ENCODE measurements at regions not wholly inside any gene's neighbourhood (a gene's known extent, or its start where the extent isn't known, plus 50 kb on each side); places are given as distances from the start of the nearest gene placed in this dataset.

DNA sequence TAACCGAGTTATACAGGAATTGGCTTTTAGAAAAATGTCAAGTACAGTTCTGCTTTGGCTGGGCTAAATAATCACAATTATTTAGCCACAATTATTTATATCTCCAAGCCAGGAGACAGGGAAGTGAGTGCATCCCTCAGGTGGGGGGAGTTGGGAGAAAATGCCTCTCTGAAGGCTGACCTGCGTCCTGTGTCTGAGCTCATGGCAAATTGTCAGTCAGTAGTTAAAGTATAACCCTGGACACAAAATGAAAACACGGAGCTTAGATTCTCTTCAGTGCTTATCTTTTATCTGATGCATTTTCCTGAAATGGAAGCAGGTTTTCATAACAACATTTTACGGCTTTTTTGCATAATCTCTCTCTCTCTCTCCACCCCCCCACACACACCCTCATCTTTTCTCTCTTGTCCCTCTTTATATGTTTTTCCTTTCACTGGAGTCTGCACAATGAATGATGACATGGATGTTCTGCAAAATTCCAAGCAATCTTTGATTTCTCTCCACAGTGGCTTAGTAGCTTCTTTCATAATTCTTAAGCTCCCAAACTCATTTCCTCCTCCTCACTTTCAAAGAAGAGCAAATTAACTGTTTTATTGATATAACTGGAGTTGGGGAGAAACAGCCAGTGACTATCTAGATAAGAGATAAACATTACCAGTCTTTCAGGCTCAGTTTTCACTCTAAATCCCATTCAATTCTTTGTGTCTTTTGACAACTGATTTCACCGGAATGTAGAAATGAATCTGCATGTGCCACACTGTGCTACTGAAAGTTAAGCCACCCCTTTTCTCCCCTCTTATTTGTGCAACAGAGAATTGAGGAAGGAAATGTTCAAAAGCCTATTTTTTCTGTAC lies 521.4 kb upstream of the GHITM start:
- no peak overlapping the region for H3K27ac ChIP-seq
- H3K4me3 ChIP-seq: no peak overlapping the region
- H3K9me3 ChIP-seq: no peaks in the 10 kb centered on the region
- no peaks in the 10 kb centered on the region for H3K4me1 ChIP-seq
- no peak for DNase-seq (ENCODE audit: low spot score in 2 of 2)
- no peaks in the 10 kb centered on the region for H3K36me3 ChIP-seq
- H3K27me3 ChIP-seq: no peaks in the 10 kb centered on the region
- TF ChIP-seq, protein P1, sequence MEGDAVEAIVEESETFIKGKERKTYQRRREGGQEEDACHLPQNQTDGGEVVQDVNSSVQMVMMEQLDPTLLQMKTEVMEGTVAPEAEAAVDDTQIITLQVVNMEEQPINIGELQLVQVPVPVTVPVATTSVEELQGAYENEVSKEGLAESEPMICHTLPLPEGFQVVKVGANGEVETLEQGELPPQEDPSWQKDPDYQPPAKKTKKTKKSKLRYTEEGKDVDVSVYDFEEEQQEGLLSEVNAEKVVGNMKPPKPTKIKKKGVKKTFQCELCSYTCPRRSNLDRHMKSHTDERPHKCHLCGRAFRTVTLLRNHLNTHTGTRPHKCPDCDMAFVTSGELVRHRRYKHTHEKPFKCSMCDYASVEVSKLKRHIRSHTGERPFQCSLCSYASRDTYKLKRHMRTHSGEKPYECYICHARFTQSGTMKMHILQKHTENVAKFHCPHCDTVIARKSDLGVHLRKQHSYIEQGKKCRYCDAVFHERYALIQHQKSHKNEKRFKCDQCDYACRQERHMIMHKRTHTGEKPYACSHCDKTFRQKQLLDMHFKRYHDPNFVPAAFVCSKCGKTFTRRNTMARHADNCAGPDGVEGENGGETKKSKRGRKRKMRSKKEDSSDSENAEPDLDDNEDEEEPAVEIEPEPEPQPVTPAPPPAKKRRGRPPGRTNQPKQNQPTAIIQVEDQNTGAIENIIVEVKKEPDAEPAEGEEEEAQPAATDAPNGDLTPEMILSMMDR (IDR thresholded peaks at IDR 0.05): no peak
- intact Hi-C loops (cut with DNase I): no loop called here

DNA sequence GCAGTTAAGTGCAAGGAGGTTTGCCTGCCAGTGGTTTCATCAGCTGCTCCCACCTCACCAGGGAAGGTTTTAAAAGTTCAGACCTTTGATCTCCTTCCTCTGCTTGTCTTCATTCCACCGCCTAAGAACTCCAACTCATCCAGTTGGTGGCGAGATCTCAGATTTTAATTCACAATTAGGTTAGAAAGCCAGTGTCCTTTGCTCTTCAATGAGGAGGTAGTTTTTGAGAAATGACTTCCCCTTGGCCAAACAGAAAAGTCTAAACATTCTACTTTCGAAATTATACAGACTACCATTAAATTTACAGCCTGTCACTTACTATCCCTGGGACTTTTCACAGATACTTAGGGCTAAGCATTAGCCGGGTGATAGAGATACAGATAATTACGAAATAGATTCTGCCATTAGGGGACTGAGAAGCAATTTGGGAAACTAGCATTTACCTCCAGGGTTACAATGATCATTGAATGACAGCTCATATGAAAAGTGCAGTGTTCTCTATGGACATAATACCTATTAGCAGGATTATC lies 513.4 kb upstream of the GHITM start:
- no peaks in the 10 kb centered on the region for H3K9me3 ChIP-seq
- no peaks in the 10 kb centered on the region for H3K4me1 ChIP-seq
- intact Hi-C loops (cut with DNase I): no loop called here
- no peak for DNase-seq (ENCODE audit: low spot score in 2 of 2)
- no peaks in the 10 kb centered on the region for H3K36me3 ChIP-seq
- H3K27ac ChIP-seq: no peak overlapping the region
- H3K4me3 ChIP-seq: no peak overlapping the region
- no peaks in the 10 kb centered on the region for H3K27me3 ChIP-seq
- TF ChIP-seq, protein P1 (IDR thresholded peaks at IDR 0.05): no peak

DNA sequence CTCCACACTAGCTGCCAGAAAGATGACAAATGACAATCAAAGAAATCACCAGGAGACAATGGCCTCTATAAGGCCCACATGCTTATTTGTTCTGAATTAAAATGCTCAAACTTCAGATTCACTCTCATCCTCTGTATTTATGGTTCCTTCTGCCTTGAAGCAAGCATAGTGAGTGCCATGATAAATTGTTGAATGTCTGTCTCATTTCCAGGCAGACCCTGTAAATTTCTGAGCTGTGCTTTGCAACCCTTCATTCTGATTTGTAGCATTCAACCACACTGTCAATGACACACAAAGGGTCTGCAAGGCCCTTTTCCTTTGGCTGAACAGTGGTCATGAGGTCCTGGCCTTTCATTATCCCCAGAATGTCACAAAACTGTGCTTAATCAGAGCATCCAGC lies 506.6 kb upstream of the GHITM start:
- Histone ChIP-seq H3K27me3 (no peaks in the 10 kb centered on the region), H3K4me3 (no peak overlapping the region), H3K36me3 (no peaks in the 10 kb centered on the region), H3K9me3 (no peaks in the 10 kb centered on the region), H3K27ac (no peak overlapping the region), H3K4me1 (no peaks in the 10 kb centered on the region)
- no peak for DNase-seq (ENCODE audit: low spot score in 2 of 2)
- TF ChIP-seq, protein P1 (IDR thresholded peaks at IDR 0.05): no peak
- intact Hi-C loops (cut with DNase I): no loop called here

DNA sequence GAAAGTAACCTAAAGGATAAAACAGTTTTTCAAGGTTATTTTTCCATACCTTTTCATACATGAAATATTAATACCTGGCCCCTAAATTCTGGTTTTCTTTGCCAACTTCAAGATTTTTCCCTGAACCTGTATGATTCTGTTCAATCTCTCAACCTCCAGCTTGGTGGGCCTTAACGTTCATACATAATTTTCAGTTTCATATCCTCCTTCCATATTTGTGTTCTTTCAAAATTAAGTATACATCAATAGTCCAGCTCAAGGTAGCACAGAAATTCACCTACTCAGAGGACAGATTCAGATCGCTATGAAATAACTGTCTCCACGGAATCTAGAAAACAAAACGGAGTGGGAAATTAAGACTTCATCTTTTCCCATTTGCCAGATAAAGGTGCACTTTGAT lies 505.8 kb upstream of the GHITM start:
- TF ChIP-seq, protein P1 (IDR thresholded peaks at IDR 0.05): no peak
- intact Hi-C loops (cut with DNase I): no loop called here
- Histone ChIP-seq H3K4me3 (no peak overlapping the region), H3K27me3 (no peaks in the 10 kb centered on the region), H3K27ac (no peak overlapping the region), H3K9me3 (no peaks in the 10 kb centered on the region), H3K36me3 (no peaks in the 10 kb centered on the region), H3K4me1 (no peaks in the 10 kb centered on the region)
- DNase-seq (ENCODE audit: low spot score in 2 of 2): no peak

DNA sequence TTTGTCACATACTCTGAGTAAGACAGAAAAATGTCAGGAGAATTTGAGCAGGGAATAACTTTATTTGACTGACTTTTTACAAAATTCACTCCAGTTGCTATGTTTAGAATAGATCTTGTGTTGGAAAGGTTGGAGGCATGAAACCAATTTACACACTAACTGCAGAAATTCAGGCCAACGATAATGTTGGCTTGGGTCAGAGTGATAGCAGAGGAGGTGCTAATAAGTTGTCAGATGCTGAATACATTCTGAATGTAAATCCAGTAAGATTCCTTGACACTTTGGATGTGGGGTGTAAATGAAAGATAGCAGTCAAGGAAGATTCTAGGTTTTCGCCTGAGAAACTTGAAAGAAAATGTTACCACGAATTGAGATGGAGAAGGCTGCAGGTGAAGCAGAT lies 502.5 kb upstream of the GHITM start:
- Histone ChIP-seq H3K4me3 (no peak overlapping the region), H3K27me3 (no peaks in the 10 kb centered on the region), H3K4me1 (no peaks in the 10 kb centered on the region), H3K9me3 (no peaks in the 10 kb centered on the region), H3K36me3 (no peaks in the 10 kb centered on the region), H3K27ac (no peak overlapping the region)
- intact Hi-C loops (cut with DNase I): no loop called here
- TF ChIP-seq, protein P1 (IDR thresholded peaks at IDR 0.05): no peak
- DNase-seq (ENCODE audit: low spot score in 2 of 2): no peak

Data from ascending aorta (tissue), 2 donors.